ENCODE measurements at regions not wholly inside any gene's neighbourhood (a gene's known extent, or its start where the extent isn't known, plus 50 kb on each side); places are given as distances from the start of the nearest gene placed in this dataset.

GRCh38 chr2:236353594-236353942 lies 89.4 kb upstream of the ASB18 start:
- H3K9me3 ChIP-seq, result no peaks in the 10 kb centered on the region
- no peak for FAIRE-seq
- no peak; a peak in 2 of 6 replicates for ATAC-seq
- TF ChIP-seq FOSB (CRISPR knock-in tag; IDR thresholded peaks at IDR 0.05), result no peak
- no peak for TF ChIP-seq CBX2 (IDR thresholded peaks at IDR 0.05; ENCODE audit: borderline replicate concordance, low read depth)
- no peak for TF ChIP-seq EP300 (IDR thresholded peaks at IDR 0.05)
- TF ChIP-seq KDM1A (IDR thresholded peaks at IDR 0.05; ENCODE audit: low read depth), result no peak
- no peak for TF ChIP-seq KDM5A (IDR thresholded peaks at IDR 0.05)
- TF ChIP-seq MYC (IDR thresholded peaks at IDR 0.05; ENCODE audit: borderline replicate concordance, low read length), result no peak
- H3K4me1 ChIP-seq, result no peaks in the 10 kb centered on the region
- no peak for DNase-seq (ENCODE audit: low read depth in 1 of 2, low spot score in 1 of 2)
- POLR2A ChIA-PET, result no interaction called here
- no peak overlapping the region for H3K4me3 ChIP-seq
- WGBS (ENCODE audit: missing lambda C conversion rate), result 69% methylated on average over 6 of the region's 6 CpGs
- no peak overlapping the region for H3K4me2 ChIP-seq
- no peak overlapping the region for H3K27ac ChIP-seq
- CTCF ChIA-PET, result interaction anchor here (0.6 to 9.5 kb wide), 34 partner anchors 9 to 767 kb away, joined by 3 to 160 read pairs (median 4); partner anchors contain the start of gene ACKR3

GRCh38 chr2:236354056-236354940 lies 90.1 kb upstream of the ASB18 start:
- no peak overlapping the region for H3K4me3 ChIP-seq
- POLR2A ChIA-PET, result no interaction called here
- no peak for ATAC-seq

GRCh38 chr2:236354973-236355595 lies 90.9 kb upstream of the ASB18 start:
- no peak overlapping the region for H3K27ac ChIP-seq
- no peak for FAIRE-seq
- WGBS (ENCODE audit: missing lambda C conversion rate), result 61% methylated on average over 20 of the region's 21 CpGs
- ChIA-PET POLR2A (no interaction called here), CTCF (interaction anchor here (0.9 to 9.5 kb wide), 5 partner anchors 7 to 710 kb away, joined by 4 to 160 read pairs (median 7); partner anchors contain the start of gene ACKR3)
- H3K4me2 ChIP-seq, result no peak overlapping the region
- no peak; a peak in 1 of 6 replicates for ATAC-seq
- H3K4me3 ChIP-seq, result no peak overlapping the region
- H3K9me3 ChIP-seq, result no peaks in the 10 kb centered on the region
- TF ChIP-seq, protein P1, sequence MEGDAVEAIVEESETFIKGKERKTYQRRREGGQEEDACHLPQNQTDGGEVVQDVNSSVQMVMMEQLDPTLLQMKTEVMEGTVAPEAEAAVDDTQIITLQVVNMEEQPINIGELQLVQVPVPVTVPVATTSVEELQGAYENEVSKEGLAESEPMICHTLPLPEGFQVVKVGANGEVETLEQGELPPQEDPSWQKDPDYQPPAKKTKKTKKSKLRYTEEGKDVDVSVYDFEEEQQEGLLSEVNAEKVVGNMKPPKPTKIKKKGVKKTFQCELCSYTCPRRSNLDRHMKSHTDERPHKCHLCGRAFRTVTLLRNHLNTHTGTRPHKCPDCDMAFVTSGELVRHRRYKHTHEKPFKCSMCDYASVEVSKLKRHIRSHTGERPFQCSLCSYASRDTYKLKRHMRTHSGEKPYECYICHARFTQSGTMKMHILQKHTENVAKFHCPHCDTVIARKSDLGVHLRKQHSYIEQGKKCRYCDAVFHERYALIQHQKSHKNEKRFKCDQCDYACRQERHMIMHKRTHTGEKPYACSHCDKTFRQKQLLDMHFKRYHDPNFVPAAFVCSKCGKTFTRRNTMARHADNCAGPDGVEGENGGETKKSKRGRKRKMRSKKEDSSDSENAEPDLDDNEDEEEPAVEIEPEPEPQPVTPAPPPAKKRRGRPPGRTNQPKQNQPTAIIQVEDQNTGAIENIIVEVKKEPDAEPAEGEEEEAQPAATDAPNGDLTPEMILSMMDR (IDR thresholded peaks at IDR 0.05), result no peak
- no peak for DNase-seq (ENCODE audit: low read depth in 1 of 2, low spot score in 1 of 2)
- no peaks in the 10 kb centered on the region for H3K4me1 ChIP-seq

More at GRCh38 chr2:236354056-236354940, 90.1 kb upstream of the ASB18 start:
- DNase-seq (ENCODE audit: low read depth in 1 of 2, low spot score in 1 of 2) (no peak), FAIRE-seq (no peak)
- 51% methylated on average over 15 of the region's 15 CpGs for WGBS (ENCODE audit: missing lambda C conversion rate)
- no peaks in the 10 kb centered on the region for H3K4me1 ChIP-seq
- CTCF ChIA-PET, result interaction anchor here (0.6 to 9.5 kb wide), 31 partner anchors 8 to 766 kb away, joined by 3 to 160 read pairs (median 5); partner anchors contain the start of gene ACKR3
- H3K27ac ChIP-seq, result no peak overlapping the region
- TF ChIP-seq RNF2 (IDR thresholded peaks at IDR 0.05; ENCODE audit: borderline replicate concordance, low read depth) (no peak), HOXA7 (CRISPR knock-in tag; IDR thresholded peaks at IDR 0.05) (no peak), POLR2A (IDR thresholded peaks at IDR 0.05; ENCODE audit: low read length) (no peak), JUN (IDR thresholded peaks at IDR 0.05) (no peak), ESRRA (IDR thresholded peaks at IDR 0.05; ENCODE audit: borderline replicate concordance, low read length) (no peak), HMGXB4 (CRISPR knock-in tag; IDR thresholded peaks at IDR 0.05; ENCODE audit: borderline replicate concordance) (no peak), CBX2 (IDR thresholded peaks at IDR 0.05; ENCODE audit: borderline replicate concordance, low read depth) (no peak), FOXS1 (CRISPR knock-in tag; IDR thresholded peaks at IDR 0.05) (no peak), TFCP2L1 (CRISPR knock-in tag; IDR thresholded peaks at IDR 0.05) (no peak), FOSL2 (IDR thresholded peaks at IDR 0.05) (no peak), FOSL2 (CRISPR knock-in tag; IDR thresholded peaks at IDR 0.05) (no peak), RARB (CRISPR knock-in tag; IDR thresholded peaks at IDR 0.05) (no peak), JUNB (IDR thresholded peaks at IDR 0.05) (no peak), RAD21 (conservative IDR thresholded peaks at IDR 0.05 in 1 of 2, IDR thresholded peaks at IDR 0.05 in 1 of 2) (no peak)
- TF ChIP-seq, protein P2, sequence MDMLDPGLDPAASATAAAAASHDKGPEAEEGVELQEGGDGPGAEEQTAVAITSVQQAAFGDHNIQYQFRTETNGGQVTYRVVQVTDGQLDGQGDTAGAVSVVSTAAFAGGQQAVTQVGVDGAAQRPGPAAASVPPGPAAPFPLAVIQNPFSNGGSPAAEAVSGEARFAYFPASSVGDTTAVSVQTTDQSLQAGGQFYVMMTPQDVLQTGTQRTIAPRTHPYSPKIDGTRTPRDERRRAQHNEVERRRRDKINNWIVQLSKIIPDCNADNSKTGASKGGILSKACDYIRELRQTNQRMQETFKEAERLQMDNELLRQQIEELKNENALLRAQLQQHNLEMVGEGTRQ (IDR thresholded peaks at IDR 0.05), result no peak
- no peak overlapping the region for H3K4me2 ChIP-seq
- H3K9me3 ChIP-seq, result no peaks in the 10 kb centered on the region
